HL-60 (cell line): ENCODE measurements at regions not wholly inside any gene's neighbourhood (a gene's known extent, or its start where the extent isn't known, plus 50 kb on each side); places are given as distances from the start of the nearest gene placed in this dataset.

Experiments used
- DNase-seq, 2 experiments: peaks; one replicate each; pipeline ENCODE4 v3.0.0-alpha.2; 2010 to 2020; ENCODE audit warnings: low read depth in 1 of 2, low spot score in 1 of 2
- H3K27ac ChIP-seq: fragments of 250-450 bp; sonication (Bioruptor Pico); replicated peaks from 2 replicates; pipeline ENCODE4 v1.5.1; 2020; ENCODE audit warnings: mild to moderate bottlenecking, moderate library complexity
- H3K27me3 ChIP-seq: fragments of 250-450 bp; sonication (Bioruptor Pico); 2 replicates; pipeline ENCODE4 v1.5.1; 2021; ENCODE audit warnings: mild to moderate bottlenecking, moderate library complexity; ENCODE audit not compliant: insufficient read depth, poor library complexity, severe bottlenecking
- H3K4me3 ChIP-seq: replicated peaks from 2 replicates; pipeline ENCODE4 v1.5.1; 2011; ENCODE audit warnings: mild to moderate bottlenecking, control low read depth, low read length; ENCODE audit not compliant: insufficient read depth
- CTCF ChIP-seq: IDR thresholded peaks from one replicate; pipeline ENCODE4 v1.5.1; 2011; ENCODE audit warnings: low read length, control low read depth, inconsistent platforms; ENCODE audit not compliant: insufficient read depth
- GABPA ChIP-seq: IDR thresholded peaks from 2 replicates; pipeline ENCODE4 v1.6.1; 2012; ENCODE audit warnings: low read depth
- POLR2AphosphoS5 ChIP-seq: IDR thresholded peaks from 2 replicates; pipeline ENCODE4 v1.6.1; 2012; ENCODE audit warnings: low read depth
- SPI1 ChIP-seq: IDR thresholded peaks from 2 replicates; pipeline ENCODE4 v1.6.1; 2012; ENCODE audit warnings: low read depth, mild to moderate bottlenecking, borderline replicate concordance
- TF ChIP-seq, protein P1 (sequence below): IDR thresholded peaks from 2 replicates; pipeline ENCODE4 v1.6.1; 2012; ENCODE audit warnings: low read depth; ENCODE audit not compliant: insufficient replicate concordance

- Histone ChIP-seq H3K27me3 (no peaks in the 10 kb centered on the region), H3K27ac (no peak overlapping the region), H3K4me3 (no peak overlapping the region)
- no peak for DNase-seq
- TF ChIP-seq, protein P1, sequence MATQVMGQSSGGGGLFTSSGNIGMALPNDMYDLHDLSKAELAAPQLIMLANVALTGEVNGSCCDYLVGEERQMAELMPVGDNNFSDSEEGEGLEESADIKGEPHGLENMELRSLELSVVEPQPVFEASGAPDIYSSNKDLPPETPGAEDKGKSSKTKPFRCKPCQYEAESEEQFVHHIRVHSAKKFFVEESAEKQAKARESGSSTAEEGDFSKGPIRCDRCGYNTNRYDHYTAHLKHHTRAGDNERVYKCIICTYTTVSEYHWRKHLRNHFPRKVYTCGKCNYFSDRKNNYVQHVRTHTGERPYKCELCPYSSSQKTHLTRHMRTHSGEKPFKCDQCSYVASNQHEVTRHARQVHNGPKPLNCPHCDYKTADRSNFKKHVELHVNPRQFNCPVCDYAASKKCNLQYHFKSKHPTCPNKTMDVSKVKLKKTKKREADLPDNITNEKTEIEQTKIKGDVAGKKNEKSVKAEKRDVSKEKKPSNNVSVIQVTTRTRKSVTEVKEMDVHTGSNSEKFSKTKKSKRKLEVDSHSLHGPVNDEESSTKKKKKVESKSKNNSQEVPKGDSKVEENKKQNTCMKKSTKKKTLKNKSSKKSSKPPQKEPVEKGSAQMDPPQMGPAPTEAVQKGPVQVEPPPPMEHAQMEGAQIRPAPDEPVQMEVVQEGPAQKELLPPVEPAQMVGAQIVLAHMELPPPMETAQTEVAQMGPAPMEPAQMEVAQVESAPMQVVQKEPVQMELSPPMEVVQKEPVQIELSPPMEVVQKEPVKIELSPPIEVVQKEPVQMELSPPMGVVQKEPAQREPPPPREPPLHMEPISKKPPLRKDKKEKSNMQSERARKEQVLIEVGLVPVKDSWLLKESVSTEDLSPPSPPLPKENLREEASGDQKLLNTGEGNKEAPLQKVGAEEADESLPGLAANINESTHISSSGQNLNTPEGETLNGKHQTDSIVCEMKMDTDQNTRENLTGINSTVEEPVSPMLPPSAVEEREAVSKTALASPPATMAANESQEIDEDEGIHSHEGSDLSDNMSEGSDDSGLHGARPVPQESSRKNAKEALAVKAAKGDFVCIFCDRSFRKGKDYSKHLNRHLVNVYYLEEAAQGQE: no peak
- TF ChIP-seq POLR2AphosphoS5 (no peak), GABPA (no peak), SPI1 (no peak), CTCF (no peak)
These were observed 451.3 kb downstream of the PMP22 start for GRCh38 chr17:14813649-14814370.

DNA sequence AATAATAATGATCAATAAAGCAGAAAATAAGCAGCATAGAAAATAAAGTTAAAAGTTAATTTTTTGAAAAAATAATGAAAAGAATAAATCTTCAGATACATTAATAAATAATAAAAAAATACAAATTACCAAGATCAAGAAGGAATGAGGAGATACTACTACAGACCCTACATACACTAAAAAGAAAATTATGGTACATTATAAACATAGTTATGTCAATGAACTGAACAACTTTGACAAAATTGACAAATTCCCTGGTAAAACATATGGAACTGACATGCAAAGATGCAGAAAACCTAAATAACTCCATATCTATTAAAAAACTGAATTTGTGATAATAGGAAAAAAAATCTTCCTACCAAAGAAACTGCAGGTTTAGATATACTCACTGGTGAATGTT is 456.7 kb downstream of the PMP22 start:
- Histone ChIP-seq H3K27ac (no peak overlapping the region), H3K4me3 (no peak overlapping the region), H3K27me3 (no peaks in the 10 kb centered on the region)
- no peak for DNase-seq
- no peak for TF ChIP-seq CTCF
- no peak for TF ChIP-seq SPI1
- TF ChIP-seq GABPA: no peak
- TF ChIP-seq, protein P1: no peak
- TF ChIP-seq POLR2AphosphoS5: no peak

DNA sequence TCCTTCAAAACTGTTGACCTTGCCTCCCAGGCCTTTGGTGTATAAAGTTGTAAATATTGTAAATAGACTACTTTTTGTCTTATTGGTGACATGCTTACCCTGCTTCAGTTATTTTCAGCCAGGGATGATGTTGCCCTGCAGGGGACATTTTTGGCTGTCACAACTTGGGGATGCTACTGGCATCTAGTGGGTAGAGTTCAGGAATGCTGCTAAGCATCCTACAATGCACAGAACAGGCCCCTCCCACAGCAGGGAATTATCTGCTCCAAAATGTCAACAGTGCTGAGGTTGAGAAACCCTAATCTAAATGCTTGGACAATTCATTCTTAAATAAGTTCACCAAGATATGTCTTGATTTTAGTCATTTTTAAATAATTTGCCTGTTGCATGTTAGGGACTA is 459.8 kb downstream of the PMP22 start:
- no peak for DNase-seq
- TF ChIP-seq, protein P1: no peak
- TF ChIP-seq SPI1 (no peak), CTCF (no peak), POLR2AphosphoS5 (no peak), GABPA (no peak)

More for the DNA sequence above, 459.8 kb downstream of the PMP22 start:
- H3K4me3 ChIP-seq: no peak overlapping the region
- H3K27ac ChIP-seq: no peak overlapping the region
- H3K27me3 ChIP-seq: no peaks in the 10 kb centered on the region
